ENCODE measurements at regions not wholly inside any gene's neighbourhood (a gene's known extent, or its start where the extent isn't known, plus 50 kb on each side); places are given as distances from the start of the nearest gene placed in this dataset.

GRCh38 chr11:86749821-86750401 is 50.4 kb upstream of the PRSS23 start:
- Histone ChIP-seq H3K27ac (no peak overlapping the region), H3K4me3 (no peak overlapping the region)
- DNase-seq (ENCODE audit: low spot score), result no peak
- no peak for TF ChIP-seq CTCF (IDR thresholded peaks at IDR 0.05)

- DNase-seq (ENCODE audit: low spot score), result no peak
- Histone ChIP-seq H3K27ac (no peak overlapping the region), H3K4me3 (no peak overlapping the region)
- TF ChIP-seq CTCF (IDR thresholded peaks at IDR 0.05), result no peak
These were observed 51.0 kb upstream of the PRSS23 start for GRCh38 chr11:86749376-86749775.

GRCh38 chr11:86748296-86748695 is 52.0 kb upstream of the PRSS23 start:
- TF ChIP-seq CTCF (IDR thresholded peaks at IDR 0.05), result no peak
- Histone ChIP-seq H3K4me3 (no peak overlapping the region), H3K27ac (no peak overlapping the region)
- DNase-seq (ENCODE audit: low spot score), result no peak

GRCh38 chr11:86747801-86748200 is 52.5 kb upstream of the PRSS23 start:
- Histone ChIP-seq H3K4me3 (no peak overlapping the region), H3K27ac (no peak overlapping the region)
- DNase-seq (ENCODE audit: low spot score), result no peak
- no peak for TF ChIP-seq CTCF (IDR thresholded peaks at IDR 0.05)

- no peak overlapping the region for H3K27ac ChIP-seq
- no peak for TF ChIP-seq CTCF (IDR thresholded peaks at IDR 0.05)
- DNase-seq (ENCODE audit: low spot score), result no peak
- H3K4me3 ChIP-seq, result no peak overlapping the region
These were observed 53.8 kb upstream of the PRSS23 start for GRCh38 chr11:86746514-86746913.

GRCh38 chr11:86745571-86745970 is 54.8 kb upstream of the PRSS23 start:
- no peak for TF ChIP-seq CTCF (IDR thresholded peaks at IDR 0.05)

GRCh38 chr11:86743223-86744118 is 56.9 kb upstream of the PRSS23 start:
- DNase-seq (ENCODE audit: low spot score), result peak; percentile 89
- Histone ChIP-seq H3K4me3 (peak overlapping the region; percentile 33), H3K27ac (peak overlapping the region; percentile 82 to 95)
- TF ChIP-seq CTCF (IDR thresholded peaks at IDR 0.05), result no peak

More at GRCh38 chr11:86745571-86745970, 54.8 kb upstream of the PRSS23 start:
- Histone ChIP-seq H3K27ac (no peak overlapping the region), H3K4me3 (no peak overlapping the region)
- DNase-seq (ENCODE audit: low spot score), result no peak
